HCT116 (cell line): ENCODE measurements at regions not wholly inside any gene's neighbourhood (a gene's known extent, or its start where the extent isn't known, plus 50 kb on each side); places are given as distances from the start of the nearest gene placed in this dataset.

Experiments used
- ATAC-seq: fragments of 200-7000 bp; cut with Tn5 transposase; 2 replicates; pipeline ENCODE4 v1.9.1; 2020; ENCODE audit warnings: mild to moderate bottlenecking, moderate library complexity
- BruUV-seq: library from RNA; stranded (reverse); fragments of 400-500 nt; replicated peaks from 2 replicates; lab custom pipeline; 2021; lab: Mats Ljungman, UMichigan
- CTCF ChIA-PET: fragments of 300-600 bp; sonication (Branson Sonifier 250); formaldehyde crosslinking; loops from one replicate; lab custom pipeline; 2021; ENCODE audit warnings: antibody characterized with exemption; lab: Charles Lee
- POLR2A ChIA-PET: fragments of 300-600, 350-600 bp; sonication (Branson Sonifier 250); formaldehyde crosslinking; loops from one replicate; lab custom pipeline; 2021; ENCODE audit warnings: antibody characterized with exemption; lab: Charles Lee
- RAD21 ChIA-PET, 2 experiments: fragments of 300-600 bp; sonication (Branson Sonifier 250); formaldehyde crosslinking; loops; one replicate each; lab custom pipeline; 2023; ENCODE audit warnings: low total read pairs in 2 of 2; ENCODE audit not compliant: uncharacterized antibody in 2 of 2, unreplicated experiment in 2 of 2, low non-redundant PET in 1 of 2; lab: Charles Lee
- DNase-seq: peaks from one replicate; pipeline ENCODE4 v3.0.0-alpha.2; 2010; ENCODE audit warnings: low read depth, low spot score
- H2AFZ ChIP-seq: fragments of 200-600 bp; shearing (Covaris generic), sonication (generic); 2 replicates; pipeline ENCODE4 v1.6.1; 2017; ENCODE audit warnings: low read depth, mixed run types, mixed read lengths, antibody characterized with exemption, low read length; ENCODE audit not compliant: poor library complexity, severe bottlenecking
- H3K27ac ChIP-seq: 2 replicates; pipeline ENCODE4 v1.5.1; 2012; ENCODE audit warnings: low read depth, low read length
- H3K27me3 ChIP-seq: fragments of 200-600 bp; sonication (generic); 2 replicates; pipeline ENCODE4 v1.6.1; 2016; ENCODE audit warnings: mixed run types, low read length, mixed read lengths; ENCODE audit not compliant: insufficient read depth
- H3K36me3 ChIP-seq, 2 experiments: fragments of 200-500 bp in 1 of 2; fragments of 200-600 bp in 1 of 2; sonication (Bioruptor generic) in 1 of 2; sonication (generic) in 1 of 2; 2 replicates each; pipeline versions ENCODE4 v1.5.1 to v1.6.1; 2014 to 2016; ENCODE audit warnings: low read length in 2 of 2, inconsistent platforms in 1 of 2, mixed read lengths in 1 of 2, mixed run types in 1 of 2; ENCODE audit not compliant: insufficient read depth in 2 of 2, control insufficient read depth in 1 of 2
- H3K4me1 ChIP-seq, 2 experiments: fragments of 200-600 bp in 1 of 2; sonication (generic) in 1 of 2; 2 replicates each; pipeline versions ENCODE4 v1.5.1 to v1.6.1; 2012 to 2017; ENCODE audit warnings: low read length in 2 of 2, inconsistent platforms in 1 of 2, mild to moderate bottlenecking in 1 of 2, mixed read lengths in 1 of 2, mixed run types in 1 of 2, moderate library complexity in 1 of 2; ENCODE audit not compliant: insufficient read depth in 2 of 2, control insufficient read depth in 1 of 2
- H3K4me2 ChIP-seq: fragments of 200-600 bp; sonication (generic); 2 replicates; pipeline ENCODE4 v1.6.1; 2017; ENCODE audit warnings: mixed run types, low read length, mixed read lengths
- H3K4me3 ChIP-seq, 2 experiments: fragments of 200-600 bp in 1 of 2; sonication (generic) in 1 of 2; replicated peaks in 1 of 2; 2 replicates each; pipeline ENCODE4 v1.5.1; 2011 to 2016; ENCODE audit warnings: low read length in 2 of 2, control low read depth in 1 of 2, low read depth in 1 of 2, mild to moderate bottlenecking in 1 of 2, mixed read lengths in 1 of 2, mixed run types in 1 of 2
- H3K79me2 ChIP-seq: fragments of 200-600 bp; sonication (generic); 2 replicates; pipeline ENCODE4 v1.6.1; 2017; ENCODE audit warnings: mild to moderate bottlenecking, mixed run types, low read length, moderate library complexity, mixed read lengths; ENCODE audit not compliant: insufficient read depth
- H3K9ac ChIP-seq: fragments of 200-600 bp; sonication (generic); 2 replicates; pipeline ENCODE4 v1.6.1; 2016; ENCODE audit warnings: low read length, mixed read lengths
- H3K9me2 ChIP-seq: fragments of 200-600 bp; sonication (generic), shearing (Covaris generic); 2 replicates; pipeline ENCODE4 v1.6.1; 2017; ENCODE audit warnings: mixed run types, mild to moderate bottlenecking, moderate library complexity; ENCODE audit not compliant: insufficient read depth
- H3K9me3 ChIP-seq, 2 experiments: fragments of 200-500 bp in 1 of 2; fragments of 200-600 bp in 1 of 2; sonication (Bioruptor generic) in 1 of 2; sonication (generic) in 1 of 2; 2 replicates each; pipeline ENCODE4 v1.6.1; 2014 to 2017; ENCODE audit warnings: low read length in 2 of 2, mixed read lengths in 2 of 2, inconsistent platforms in 1 of 2, low read depth in 1 of 2, mild to moderate bottlenecking in 1 of 2, mixed run types in 1 of 2, moderate library complexity in 1 of 2; ENCODE audit not compliant: control insufficient read depth in 1 of 2, insufficient read depth in 1 of 2
- H4K20me1 ChIP-seq: fragments of 200-600 bp; sonication (generic), shearing (Covaris generic); 2 replicates; pipeline ENCODE4 v1.6.1; 2017; ENCODE audit warnings: mixed run types, mild to moderate bottlenecking, moderate library complexity; ENCODE audit not compliant: insufficient read depth
- CBX3 ChIP-seq: IDR thresholded peaks from 2 replicates; pipeline ENCODE4 v1.6.1; 2012; ENCODE audit warnings: low read depth
- CEBPB ChIP-seq: IDR thresholded peaks from 2 replicates; pipeline ENCODE4 v1.6.1; 2012; ENCODE audit warnings: low read depth
- EGR1 ChIP-seq: IDR thresholded peaks from 2 replicates; pipeline ENCODE4 v1.6.1; 2012; ENCODE audit warnings: low read depth
- EZH2 ChIP-seq: fragments of 200-600 bp; sonication (generic); IDR thresholded peaks from 2 replicates; pipeline ENCODE4 v1.6.1; 2017; ENCODE audit warnings: antibody characterized with exemption, mixed run types
- EZH2phosphoT487 ChIP-seq: fragments of 200-600 bp; IDR thresholded peaks from 2 replicates; pipeline ENCODE4 v1.6.1; 2018; ENCODE audit warnings: antibody characterized with exemption, borderline replicate concordance
- POLR2A ChIP-seq: IDR thresholded peaks from 2 replicates; pipeline ENCODE4 v1.7.0; 2011; ENCODE audit warnings: borderline replicate concordance; ENCODE audit not compliant: insufficient read depth, insufficient read length; ENCODE audit errors: extremely low read depth
- RAD21 ChIP-seq: IDR thresholded peaks from 2 replicates; pipeline ENCODE4 v1.6.1; 2012; ENCODE audit warnings: low read depth, mild to moderate bottlenecking
- REST ChIP-seq: IDR thresholded peaks from 2 replicates; pipeline ENCODE4 v1.6.1; 2012; ENCODE audit warnings: low read depth
- SP1 ChIP-seq: IDR thresholded peaks from 2 replicates; pipeline ENCODE4 v1.6.1; 2012; ENCODE audit warnings: low read depth
- SRF ChIP-seq: IDR thresholded peaks from 2 replicates; pipeline ENCODE4 v1.6.1; 2012; ENCODE audit warnings: low read depth
- TCF7L2 ChIP-seq: IDR thresholded peaks from 2 replicates; pipeline ENCODE4 v1.7.0; 2011; ENCODE audit warnings: borderline replicate concordance, inconsistent platforms; ENCODE audit not compliant: insufficient read depth, insufficient read length; ENCODE audit errors: extremely low read depth
- ZFX ChIP-seq: fragments of 450-650 bp; IDR thresholded peaks from 2 replicates; pipeline ENCODE4 v1.6.1; 2017
- ZNF274 ChIP-seq: fragments of 200-500 bp; sonication (Bioruptor generic); IDR thresholded peaks from 2 replicates; pipeline ENCODE4 v1.6.1; 2014; ENCODE audit warnings: mild to moderate bottlenecking, low read depth, low read length, inconsistent platforms
- intact Hi-C: fragments of 100-400 bp; cut with micrococcal nuclease; formaldehyde crosslinking; loops from 2 replicates; pipeline ENCODE4 v1.10.0; 2022
- TF ChIP-seq, protein P1 (sequence below), 3 experiments: fragments of 200-600 bp in 1 of 3; sonication (generic) in 1 of 3; IDR thresholded peaks in 2 of 3; conservative IDR thresholded peaks in 1 of 3; 2 replicates each; pipeline ENCODE4 v1.5.1; 2012 to 2017; ENCODE audit warnings: low read depth in 2 of 3, low read length in 2 of 3, antibody characterized with exemption in 1 of 3, borderline replicate concordance in 1 of 3, control low read depth in 1 of 3, mild to moderate bottlenecking in 1 of 3, mixed read lengths in 1 of 3, mixed run types in 1 of 3, moderate library complexity in 1 of 3; ENCODE audit not compliant: insufficient read depth in 1 of 3
- TF ChIP-seq, protein P2 (sequence below): IDR thresholded peaks from 2 replicates; pipeline ENCODE4 v1.6.1; 2012

- no peak overlapping the region for H3K4me3 ChIP-seq
- DNase-seq (no peak), ATAC-seq (no peak)
- H3K9me2 ChIP-seq, result no peaks in the 10 kb centered on the region
- no peak overlapping the region for H3K9ac ChIP-seq
- RAD21 ChIA-PET, result no interaction called here
- POLR2A ChIA-PET, result no interaction called here
- no peaks in the 10 kb centered on the region for H3K27me3 ChIP-seq
- no peaks in the 10 kb centered on the region for H4K20me1 ChIP-seq
- H3K36me3 ChIP-seq, result no peaks in the 10 kb centered on the region
- H3K9me3 ChIP-seq, result peaks cover 0 to 9% of the 10 kb centered on the region in 2 experiments; a peak in 2 of 4 replicates
- H2AFZ ChIP-seq, result no peak overlapping the region
- no peaks in the 10 kb centered on the region for H3K4me1 ChIP-seq
- TF ChIP-seq EZH2phosphoT487 (no peak), REST (no peak), CBX3 (no peak), CEBPB (no peak), EGR1 (no peak), RAD21 (no peak), TCF7L2 (no peak), ZNF274 (no peak), ZFX (no peak), POLR2A (no peak), SP1 (no peak), SRF (no peak), EZH2 (no peak)
- TF ChIP-seq, protein P1, sequence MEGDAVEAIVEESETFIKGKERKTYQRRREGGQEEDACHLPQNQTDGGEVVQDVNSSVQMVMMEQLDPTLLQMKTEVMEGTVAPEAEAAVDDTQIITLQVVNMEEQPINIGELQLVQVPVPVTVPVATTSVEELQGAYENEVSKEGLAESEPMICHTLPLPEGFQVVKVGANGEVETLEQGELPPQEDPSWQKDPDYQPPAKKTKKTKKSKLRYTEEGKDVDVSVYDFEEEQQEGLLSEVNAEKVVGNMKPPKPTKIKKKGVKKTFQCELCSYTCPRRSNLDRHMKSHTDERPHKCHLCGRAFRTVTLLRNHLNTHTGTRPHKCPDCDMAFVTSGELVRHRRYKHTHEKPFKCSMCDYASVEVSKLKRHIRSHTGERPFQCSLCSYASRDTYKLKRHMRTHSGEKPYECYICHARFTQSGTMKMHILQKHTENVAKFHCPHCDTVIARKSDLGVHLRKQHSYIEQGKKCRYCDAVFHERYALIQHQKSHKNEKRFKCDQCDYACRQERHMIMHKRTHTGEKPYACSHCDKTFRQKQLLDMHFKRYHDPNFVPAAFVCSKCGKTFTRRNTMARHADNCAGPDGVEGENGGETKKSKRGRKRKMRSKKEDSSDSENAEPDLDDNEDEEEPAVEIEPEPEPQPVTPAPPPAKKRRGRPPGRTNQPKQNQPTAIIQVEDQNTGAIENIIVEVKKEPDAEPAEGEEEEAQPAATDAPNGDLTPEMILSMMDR (IDR thresholded peaks at IDR 0.05 in 2 of 3, conservative IDR thresholded peaks at IDR 0.05 in 1 of 3; ENCODE audit: borderline replicate concordance in 1 of 3, insufficient read depth in 1 of 3, low read depth in 2 of 3, low read length in 2 of 3), result no peak
- TF ChIP-seq, protein P2, sequence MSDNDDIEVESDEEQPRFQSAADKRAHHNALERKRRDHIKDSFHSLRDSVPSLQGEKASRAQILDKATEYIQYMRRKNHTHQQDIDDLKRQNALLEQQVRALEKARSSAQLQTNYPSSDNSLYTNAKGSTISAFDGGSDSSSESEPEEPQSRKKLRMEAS, result no peak
- no TSS peak for BruUV-seq
- CTCF ChIA-PET, result no interaction called here
- no peaks in the 10 kb centered on the region for H3K79me2 ChIP-seq
- intact Hi-C loops, result no loop called here
- no peak overlapping the region for H3K4me2 ChIP-seq
- H3K27ac ChIP-seq, result no peak overlapping the region
Observed at GRCh38 chr5:167305591-167306213, 985.7 kb upstream of the WWC1 start.
